Stimulated activated CD4-positive, alpha-beta T cell treated with anti-CD3 and anti-CD28 coated beads, Interleukin-12 subunit alpha, Interleukin-12 subunit beta, amount 100 ng/mL, for 48 hours (primary cell): ENCODE measurements at regions not wholly inside any gene's neighbourhood (a gene's known extent, or its start where the extent isn't known, plus 50 kb on each side); places are given as distances from the start of the nearest gene placed in this dataset.

ENCODE experiments used
- DNase-seq, 3 donors: peaks; one replicate each; pipeline ENCODE4 v3.0.0-alpha.2; 2020; ENCODE audit warnings: low read depth in 2 of 3, low spot score in 1 of 3

DNA sequence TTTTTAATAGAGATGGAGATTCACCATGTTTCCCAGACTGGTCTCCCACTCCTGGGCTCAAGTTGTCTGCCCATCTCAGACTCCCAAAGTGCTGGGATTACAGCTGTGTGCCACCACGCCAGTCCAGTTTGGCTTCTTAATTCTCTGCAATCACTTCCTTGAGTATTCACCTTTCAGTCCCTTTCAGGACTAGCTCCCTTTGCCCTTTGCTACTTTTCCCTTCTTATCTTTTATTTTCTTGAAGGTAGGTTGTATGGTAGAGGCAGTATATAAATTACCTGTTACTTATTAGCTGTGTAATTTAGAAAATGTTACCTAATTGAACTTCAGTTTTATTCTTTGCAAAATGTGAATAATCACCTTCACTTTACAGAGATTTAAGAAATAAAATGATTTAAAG is 285.8 kb downstream of the FGF9 start:
- no peak for DNase-seq

DNA sequence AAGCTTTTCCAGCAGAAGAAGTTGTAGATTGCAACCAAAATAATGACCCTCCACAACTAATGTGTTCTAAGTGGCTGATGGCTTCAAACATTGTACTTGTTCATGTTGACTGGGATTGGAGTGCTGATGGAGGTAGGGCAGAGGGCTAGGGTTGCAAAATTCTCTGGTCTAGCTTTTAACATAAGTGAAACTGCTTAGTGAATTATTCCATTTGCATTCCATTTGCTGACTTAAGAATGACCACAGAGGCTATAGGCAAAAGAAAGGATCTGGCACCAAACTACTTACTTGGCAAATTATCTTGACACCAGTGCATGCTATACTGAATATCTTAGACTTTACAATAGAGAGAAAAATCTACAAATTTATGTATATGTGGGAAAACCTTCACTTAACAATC is 287.0 kb downstream of the FGF9 start:
- no peak for DNase-seq

DNA sequence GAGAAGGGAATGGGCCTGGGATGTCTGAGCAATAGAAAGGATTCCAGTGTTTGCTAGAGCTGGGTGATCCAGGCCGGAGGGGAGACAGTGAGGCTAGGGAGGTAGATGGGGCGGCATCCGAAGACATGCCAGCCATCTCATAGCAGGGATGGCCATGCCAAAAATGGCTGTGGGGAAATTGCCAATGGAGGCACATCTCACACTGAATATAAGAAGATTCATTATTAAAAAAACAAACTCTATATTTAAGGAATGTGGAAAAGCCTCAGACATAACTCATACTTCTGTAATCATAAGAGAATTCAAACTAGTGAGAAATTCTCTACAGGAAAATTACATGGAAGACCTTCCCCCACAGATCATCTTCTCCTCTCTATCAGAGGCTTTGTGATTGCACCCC is 289.2 kb downstream of the FGF9 start:
- DNase-seq, result no peak

DNA sequence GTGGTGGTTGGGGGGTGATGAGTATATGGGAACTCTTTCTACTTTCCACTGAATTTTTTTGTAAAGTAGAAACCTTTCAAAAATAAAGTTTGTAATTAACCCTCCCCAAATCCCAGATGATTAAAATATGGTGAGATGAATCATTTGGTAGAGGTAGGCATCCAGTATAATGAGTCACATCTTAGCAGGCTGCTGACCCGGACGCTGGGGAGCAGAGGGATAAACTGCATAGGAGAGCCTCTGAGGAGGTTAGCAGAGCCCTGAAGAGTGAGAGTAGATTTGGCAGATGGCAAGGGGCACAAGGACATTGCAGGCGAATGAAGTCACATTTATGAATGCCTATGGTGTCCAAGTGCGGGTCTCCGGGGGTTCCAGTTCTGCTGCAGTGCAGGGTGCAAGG is 293.8 kb downstream of the FGF9 start:
- no peak for DNase-seq

DNA sequence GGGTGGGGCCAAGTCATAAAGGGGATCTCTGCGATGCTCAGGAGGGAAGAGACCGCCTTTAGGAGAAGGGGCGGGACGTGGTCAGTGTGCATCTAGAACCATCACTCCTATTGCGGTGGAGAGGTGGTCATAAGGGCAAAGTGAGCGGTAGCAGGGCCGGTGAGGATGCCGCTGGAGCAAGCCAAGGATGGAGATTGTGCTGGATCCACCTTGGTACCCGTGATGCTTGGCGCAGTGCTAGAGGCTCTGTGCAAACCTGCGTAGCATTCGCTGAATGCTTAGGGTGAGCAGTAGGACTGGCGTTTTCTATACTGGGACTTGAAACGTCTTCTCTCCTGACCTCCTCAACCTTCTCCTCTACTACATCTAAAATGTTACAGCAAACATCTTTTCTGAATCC is 294.2 kb downstream of the FGF9 start:
- no peak for DNase-seq

DNA sequence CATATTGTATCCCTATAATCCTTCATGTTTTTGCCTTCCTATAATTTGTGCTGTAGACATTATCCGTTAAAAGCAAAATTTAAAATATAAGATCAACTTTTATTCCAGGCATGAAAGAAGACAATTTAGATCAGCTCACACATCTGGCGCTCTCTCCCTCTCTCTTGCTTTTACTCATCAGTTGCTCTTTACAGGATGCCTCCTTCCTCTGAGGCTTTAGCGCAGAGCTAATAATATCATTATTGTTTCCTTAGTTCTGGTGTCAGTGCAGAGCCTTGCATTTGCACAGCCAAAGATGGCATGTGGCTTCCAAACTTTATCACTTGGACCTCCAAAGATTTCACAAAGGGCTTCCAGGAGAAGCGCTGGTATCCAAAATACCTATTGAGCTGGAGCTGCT is 295.1 kb downstream of the FGF9 start:
- no peak for DNase-seq

DNA sequence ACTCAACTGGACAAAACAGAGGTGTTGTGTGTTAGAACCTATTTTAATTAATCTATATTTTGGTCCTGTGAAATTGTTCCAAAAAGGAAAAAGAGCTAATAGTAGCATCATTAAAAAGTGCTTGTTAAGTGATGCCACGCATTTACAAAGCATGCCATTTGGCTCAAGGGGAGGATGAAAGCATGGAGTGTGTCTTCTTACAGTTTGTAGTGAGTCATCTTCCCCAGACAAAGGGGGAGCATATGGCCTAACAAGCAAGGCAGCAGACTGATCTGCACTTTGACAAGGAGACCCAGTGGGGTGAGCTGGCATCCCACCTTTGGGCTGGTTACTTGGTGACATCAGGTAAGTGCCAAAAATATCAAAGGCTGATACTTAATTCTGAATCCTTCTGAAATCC is 297.0 kb downstream of the FGF9 start:
- no peak for DNase-seq

DNA sequence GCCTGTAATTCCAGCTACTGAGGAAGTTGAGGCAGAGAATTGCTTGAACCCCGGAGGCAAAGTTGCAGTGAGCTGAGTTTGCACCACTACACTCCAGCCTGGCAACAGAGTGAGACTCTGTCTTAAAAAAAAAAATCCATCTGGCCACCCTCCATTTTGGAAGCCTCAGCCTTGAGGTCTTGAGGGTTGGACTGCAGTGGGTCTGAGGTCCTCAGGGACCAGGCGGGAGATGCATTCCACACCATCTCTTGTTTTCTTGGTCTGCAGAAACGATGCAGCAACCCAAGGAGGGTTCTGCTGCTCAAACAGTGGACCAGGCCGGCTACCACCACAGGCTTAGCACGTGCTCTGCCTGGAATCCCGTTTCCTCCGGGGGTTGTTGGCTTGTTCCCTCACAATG is 299.3 kb downstream of the FGF9 start:
- no peak for DNase-seq

DNA sequence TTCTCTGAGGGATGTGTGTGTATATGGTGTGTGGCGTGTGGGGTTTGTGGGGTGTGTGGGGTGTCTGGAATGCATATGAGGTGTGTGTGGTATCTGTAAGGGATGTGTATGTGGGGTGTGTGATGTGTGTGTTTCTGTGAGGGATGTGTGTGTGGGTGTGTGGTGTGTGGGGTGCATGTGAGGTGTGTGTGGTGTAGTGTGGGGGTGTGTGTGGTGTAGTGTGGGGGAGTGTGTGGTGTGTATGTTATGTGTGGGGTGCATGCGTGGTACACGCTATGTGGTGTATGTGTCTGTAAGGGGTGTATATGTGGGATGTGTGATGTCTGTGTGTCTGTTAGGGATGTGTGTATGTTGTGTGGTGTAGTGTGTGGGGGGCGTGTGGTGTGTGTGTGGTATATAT is 300.0 kb downstream of the FGF9 start:
- no peak for DNase-seq

DNA sequence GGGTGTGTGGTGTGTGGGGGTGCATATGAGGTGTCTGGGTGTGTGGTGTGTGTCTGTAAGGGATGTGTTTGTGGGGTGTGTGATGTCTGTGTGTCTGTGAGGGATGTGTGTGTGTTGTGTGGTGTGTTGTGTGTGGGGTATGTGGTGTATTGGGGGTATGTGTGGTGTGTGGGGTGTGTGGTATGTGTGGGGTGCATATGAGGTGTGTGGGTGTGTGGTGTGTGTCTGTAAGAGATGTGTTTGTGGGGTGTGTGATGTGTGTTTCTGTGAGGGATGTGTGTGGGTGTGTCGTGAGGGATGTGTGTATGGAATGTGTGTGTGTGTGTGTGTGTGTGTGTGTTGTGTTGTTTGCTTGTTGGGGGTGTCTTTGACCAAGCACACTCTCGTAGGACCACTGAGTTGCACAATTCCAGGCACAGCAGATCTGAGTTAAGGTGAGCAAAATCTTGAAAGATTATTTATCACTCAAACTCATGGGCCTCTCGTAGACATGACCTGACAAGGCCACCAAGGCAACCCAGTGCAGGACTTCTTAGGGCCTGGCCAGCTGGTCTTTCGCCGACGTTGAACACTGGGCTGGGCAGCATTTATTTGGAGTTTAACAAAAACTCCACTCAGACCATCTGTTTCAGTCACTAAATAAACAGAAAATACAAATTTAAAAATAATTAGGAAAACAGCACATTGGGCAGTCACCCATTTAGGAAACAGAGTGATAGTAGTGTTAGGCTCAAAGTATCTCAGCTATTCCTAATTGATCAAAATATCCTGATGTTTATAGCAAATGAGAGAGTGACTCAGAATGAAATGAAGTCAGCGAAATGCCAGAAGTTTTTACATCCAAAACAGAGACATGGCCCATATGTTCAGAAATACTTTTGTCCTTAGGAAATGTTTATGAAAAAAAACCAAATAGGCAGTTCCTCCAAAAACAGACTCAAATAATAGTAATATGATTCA is 301.1 kb downstream of the FGF9 start:
- DNase-seq, result no peak

DNA sequence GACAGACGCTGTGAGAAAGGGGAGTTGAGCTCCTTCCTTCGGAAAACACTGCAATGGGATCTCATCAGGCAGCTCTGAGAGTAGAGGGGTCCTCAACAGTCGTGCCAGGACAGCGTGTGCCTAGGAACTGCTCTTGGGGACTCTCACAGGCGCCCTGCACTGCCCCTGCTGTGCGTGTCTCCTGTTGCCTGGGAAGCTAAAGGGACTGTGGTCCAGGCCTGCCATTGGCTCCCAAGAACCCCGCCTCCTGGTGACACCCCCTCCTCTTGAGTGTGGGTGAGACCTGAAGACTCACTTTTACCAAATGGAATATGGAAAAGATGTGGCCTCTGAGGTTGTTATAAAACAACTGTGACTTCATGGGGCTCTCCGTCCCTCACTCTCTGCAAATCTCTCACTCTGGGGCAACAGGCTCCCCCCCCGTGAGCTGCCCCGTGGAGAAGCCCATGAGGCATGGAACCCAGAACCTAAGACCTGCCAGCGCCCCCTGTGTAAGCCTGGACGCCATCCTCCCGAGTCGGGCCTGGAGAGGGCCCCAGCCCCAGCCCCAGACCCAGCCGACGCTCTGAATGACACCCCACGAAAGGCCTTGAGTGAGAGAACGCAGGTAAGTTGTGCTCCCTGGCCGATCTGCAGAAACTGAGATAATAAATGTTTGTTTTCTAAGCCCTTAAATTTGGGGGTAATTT is 302.7 kb downstream of the FGF9 start:
- DNase-seq, result no peak

DNA sequence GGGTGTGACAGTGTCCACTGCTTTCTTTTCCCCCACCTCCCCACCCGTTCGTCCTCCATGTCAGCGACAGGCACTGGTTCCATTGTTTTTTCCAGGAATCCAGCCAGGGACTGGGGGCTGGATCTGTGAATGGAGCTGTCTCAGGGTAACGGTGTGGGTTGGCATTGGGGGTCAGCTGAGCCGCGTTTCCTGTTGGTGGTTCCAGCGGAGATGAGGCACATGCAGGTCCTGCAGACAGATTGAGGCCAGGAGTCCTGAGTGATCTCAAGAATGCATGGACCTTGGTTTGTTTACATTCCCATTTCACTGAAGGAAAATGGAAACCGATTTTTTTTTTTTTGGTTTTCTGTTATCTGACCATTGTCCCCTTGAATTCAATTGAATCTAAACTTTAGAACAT is 303.9 kb downstream of the FGF9 start:
- no peak for DNase-seq

DNA sequence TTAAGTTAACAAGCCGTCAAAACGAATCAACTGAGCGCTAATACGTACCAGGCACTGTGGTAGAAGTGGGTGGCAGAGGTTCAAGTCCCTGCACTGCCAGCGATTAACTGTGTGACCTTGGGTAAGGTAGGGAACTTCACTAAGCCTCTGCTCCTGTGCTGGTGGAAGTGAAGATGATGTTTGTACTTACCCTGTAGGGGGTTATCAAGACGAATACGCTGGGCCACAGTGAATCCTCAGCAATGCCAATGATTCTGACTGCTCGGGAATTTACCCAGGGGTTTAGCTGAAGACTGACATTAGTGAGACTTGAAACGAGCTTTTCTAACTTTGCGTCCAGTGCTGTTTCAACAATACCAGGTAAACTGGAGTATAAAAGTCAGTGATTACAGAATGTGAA is 305.3 kb downstream of the FGF9 start:
- no peak for DNase-seq

DNA sequence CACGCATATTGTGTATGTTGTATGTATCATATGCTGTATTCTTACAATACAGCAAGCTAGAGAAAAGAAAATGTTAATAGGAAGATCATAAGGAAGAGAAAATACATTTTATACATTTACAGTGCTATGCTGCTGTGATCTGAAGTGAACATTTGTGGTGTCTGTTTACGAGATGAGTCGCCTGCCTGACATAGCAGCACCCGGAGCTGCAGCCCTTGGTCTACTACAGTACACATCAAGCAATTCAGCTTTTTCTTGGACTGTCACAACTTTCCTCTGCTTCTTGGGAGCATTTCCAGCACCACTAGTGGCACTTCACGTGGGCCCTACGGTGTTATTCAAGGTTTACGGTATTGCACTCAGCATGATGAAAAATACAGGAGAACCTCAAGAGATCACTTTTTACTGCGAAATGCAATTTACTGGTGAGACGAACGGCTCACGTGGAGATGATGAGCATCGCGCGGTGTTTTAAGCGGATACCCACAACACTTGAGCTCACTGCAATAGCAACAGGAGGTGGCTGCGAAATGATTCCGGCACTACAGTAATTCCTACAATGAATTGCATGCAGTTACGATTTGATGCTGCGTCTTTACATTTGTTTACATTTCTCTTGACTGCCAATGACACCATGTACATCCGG is 308.4 kb downstream of the FGF9 start:
- DNase-seq, result no peak

DNA sequence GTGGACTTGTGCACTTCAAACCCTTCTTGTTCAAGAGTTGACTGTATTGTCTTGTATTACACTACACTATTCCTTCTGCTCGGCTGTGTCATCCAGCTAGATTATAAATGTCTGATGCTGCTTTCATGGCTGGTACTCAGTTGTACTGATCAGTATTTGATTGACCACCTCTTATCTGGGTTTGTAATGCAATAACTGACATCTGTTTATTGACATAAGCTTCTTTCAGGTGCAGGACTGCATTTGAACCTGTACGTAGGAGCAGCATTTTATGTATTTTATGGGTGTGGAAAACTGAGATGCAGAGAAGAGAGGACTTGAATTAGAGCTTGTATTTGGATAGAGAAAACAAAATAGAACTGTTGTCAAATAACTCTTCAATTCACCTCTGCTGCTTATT is 309.2 kb downstream of the FGF9 start:
- DNase-seq, result no peak

DNA sequence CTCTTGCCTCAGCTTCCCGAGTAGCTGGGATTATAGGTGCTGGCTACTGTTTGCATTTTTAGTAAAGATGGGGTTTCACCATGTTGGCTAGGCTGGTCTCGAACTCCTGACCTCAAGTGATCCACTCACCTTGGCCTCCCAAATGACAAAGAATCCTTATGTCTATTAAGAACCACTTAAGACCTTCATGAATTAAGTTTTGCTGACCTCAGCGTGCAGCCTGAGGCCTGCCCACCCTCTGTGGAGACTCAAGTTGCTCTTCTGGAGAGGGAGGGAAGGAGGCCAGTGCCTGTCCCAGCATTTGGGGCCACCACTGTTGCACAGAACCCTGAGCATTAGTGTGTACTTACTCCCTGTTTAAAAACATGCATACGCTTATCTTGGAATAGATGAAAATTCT is 313.3 kb downstream of the FGF9 start:
- DNase-seq, result no peak

DNA sequence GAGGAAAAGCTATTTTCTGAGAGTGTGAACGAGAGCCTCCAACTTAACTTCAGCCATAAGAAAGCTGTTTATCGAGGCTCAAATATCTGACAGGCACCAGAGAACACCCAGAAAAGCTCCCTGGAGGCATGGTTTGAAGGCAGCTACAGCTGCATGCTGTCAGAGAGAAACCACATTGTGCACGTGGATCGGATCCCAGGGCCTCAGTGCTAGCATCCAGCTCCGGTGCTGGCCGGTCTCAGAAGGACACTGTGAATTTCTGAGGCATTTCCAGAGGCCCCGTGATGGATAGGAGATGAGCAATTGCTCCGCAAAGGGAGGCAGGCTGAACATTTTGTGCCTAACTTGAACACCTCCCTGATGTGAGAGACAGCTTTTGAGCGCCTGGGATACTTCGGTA is 315.7 kb downstream of the FGF9 start:
- no peak for DNase-seq

DNA sequence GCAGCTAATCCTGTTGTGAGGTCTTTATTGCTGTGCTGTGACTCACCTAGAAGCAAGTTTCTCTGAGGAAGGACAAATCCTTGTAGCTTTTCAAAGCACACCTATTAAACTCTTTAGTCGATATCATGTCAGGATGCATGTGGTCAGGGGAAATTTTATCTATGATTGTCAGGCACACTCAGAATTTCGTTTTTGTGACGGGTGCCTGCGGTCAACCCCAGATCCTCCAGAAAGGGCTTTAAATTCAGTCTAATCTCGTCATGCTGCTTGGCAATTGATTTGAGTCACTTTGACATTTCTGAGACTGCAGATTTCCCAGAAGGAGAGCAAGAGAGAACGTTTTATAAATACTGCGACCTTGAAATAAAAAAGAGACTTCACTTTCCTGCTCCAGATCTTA is 316.9 kb downstream of the FGF9 start:
- DNase-seq, result no peak

DNA sequence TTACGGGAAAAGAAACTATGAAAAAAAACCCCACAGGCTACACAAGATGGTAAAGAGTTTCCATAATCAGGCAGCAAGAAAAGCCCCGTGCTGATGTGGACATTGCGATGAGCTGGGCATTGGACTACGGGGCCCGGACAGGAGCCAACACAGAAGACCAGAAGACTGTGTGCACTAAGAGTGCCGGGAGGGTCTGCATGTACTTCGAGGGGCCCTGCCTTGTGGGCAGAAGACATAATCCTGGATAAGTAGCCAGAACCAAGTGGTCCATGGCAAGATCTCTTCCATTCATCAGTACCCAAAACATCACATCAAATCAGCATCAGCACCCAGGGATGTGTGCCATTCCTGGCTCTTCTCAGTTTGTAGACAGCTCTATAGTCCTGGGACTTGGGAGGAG is 317.8 kb downstream of the FGF9 start:
- no peak for DNase-seq

DNA sequence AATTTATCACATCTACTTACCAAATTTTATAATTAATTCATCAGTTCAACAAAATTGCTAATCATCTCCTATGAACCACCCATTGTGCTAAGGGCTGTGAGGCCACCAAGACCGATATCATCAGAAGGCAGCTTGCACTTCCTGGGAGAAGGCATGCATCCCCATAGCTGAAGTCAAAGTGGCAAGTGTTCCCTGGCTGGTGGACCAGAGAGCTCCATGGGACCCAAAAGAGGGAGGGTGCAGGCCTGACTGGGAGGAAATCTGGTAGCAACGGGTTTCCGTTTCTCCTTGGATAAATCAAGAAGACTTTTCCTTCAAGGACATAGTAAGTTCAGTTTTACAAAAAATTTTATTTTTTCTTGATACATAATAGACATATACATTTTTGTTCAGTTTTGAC is 325.2 kb downstream of the FGF9 start:
- DNase-seq, result no peak

DNA sequence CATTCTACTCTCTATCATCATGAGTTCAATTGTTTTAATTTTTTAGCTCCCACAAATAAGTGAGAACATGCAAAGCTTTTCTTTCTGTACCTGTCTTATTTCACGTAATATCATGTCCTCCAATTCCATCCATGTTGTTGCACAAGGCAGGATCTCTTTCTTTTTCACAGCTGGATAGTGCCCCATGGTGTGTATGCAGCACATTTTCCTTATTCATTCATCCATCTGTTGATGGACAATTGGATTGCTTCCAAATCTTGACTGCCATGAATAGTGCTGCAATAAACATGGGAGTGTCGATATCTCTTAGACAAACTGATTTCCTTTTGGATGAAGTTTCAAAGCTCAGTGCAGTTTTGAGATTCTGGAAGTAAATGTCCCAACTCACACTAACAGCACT is 326.9 kb downstream of the FGF9 start:
- no peak for DNase-seq

DNA sequence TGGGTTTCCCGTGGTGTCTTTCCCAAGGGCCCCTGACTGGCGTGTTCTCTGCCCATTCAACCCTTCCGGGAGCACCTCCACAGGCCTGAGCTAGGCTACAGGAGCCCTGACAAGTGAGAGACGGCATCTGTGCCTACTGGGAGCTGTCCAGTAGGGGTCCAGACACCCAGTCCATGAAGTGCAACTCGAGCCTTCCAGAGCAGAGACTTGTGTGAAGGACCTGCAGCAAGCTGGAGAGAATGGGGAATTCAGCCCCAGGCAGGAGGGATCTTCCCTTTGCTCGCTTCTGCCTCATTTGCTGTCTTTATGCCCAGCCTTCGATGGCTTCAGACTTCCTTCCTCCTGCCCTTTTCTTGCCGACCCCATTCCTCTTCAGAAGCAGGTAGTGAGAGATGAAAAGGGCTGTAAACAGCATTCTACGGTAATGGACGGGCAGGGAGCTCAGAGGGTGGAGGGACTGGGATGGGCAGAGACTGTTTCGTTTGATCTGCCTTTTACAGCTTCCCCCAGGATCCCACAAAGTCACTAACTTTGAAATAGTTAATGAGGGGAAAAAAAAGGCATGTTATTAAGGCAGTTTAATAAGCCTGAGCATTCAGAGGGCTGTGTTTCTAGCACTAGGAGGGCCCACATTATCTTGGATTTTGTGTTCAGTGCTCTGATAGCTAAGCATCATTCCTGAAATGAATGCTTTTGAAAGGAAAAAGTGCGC is 327.6 kb downstream of the FGF9 start:
- no peak for DNase-seq
